Liver (tissue), 8 donors: ENCODE measurements at regions not wholly inside any gene's neighbourhood (a gene's known extent, or its start where the extent isn't known, plus 50 kb on each side); places are given as distances from the start of the nearest gene placed in this dataset.

Source experiments
- DNase-seq: peaks from one replicate; pipeline ENCODE4 v3.0.0-alpha.2; 2017; ENCODE audit warnings: low spot score
- H3K27ac ChIP-seq, 2 donors: one replicate each; pipeline ENCODE4 v1.7.0; 2013; ENCODE audit warnings: inconsistent platforms in 2 of 2, low read length in 2 of 2, control low read depth in 1 of 2, low read depth in 1 of 2, mild to moderate bottlenecking in 1 of 2
- H3K27me3 ChIP-seq, 4 donors: one replicate each; pipeline versions ENCODE4 v1.6.1 to v1.7.0; 2013; ENCODE audit warnings: low read length in 3 of 4, inconsistent platforms in 1 of 4, mild to moderate bottlenecking in 1 of 4, moderate library complexity in 1 of 4; ENCODE audit not compliant: control insufficient read depth in 4 of 4, insufficient read depth in 4 of 4
- H3K36me3 ChIP-seq, 4 donors: one replicate each; pipeline versions ENCODE4 v1.6.1 to v1.7.0; 2013; ENCODE audit warnings: low read length in 3 of 4, mild to moderate bottlenecking in 3 of 4, low read depth in 1 of 4, moderate library complexity in 1 of 4; ENCODE audit not compliant: control insufficient read depth in 4 of 4, insufficient read depth in 3 of 4
- H3K4me1 ChIP-seq, 4 donors: one replicate each; pipeline versions ENCODE4 v1.6.1 to v1.7.0; 2013; ENCODE audit warnings: low read length in 3 of 4, mild to moderate bottlenecking in 3 of 4, moderate library complexity in 1 of 4; ENCODE audit not compliant: control insufficient read depth in 4 of 4, insufficient read depth in 4 of 4
- H3K4me3 ChIP-seq, 3 donors: one replicate each; pipeline versions ENCODE4 v1.6.1 to v1.7.0; 2013; ENCODE audit warnings: low read length in 3 of 3, control low read depth in 1 of 3, low read depth in 1 of 3, mild to moderate bottlenecking in 1 of 3
- H3K9ac ChIP-seq, 2 donors: one replicate each; pipeline ENCODE4 v1.7.0; 2013; ENCODE audit warnings: low read length in 2 of 2, mild to moderate bottlenecking in 2 of 2, moderate library complexity in 2 of 2, control low read depth in 1 of 2, low read depth in 1 of 2
- H3K9me3 ChIP-seq, 4 donors: one replicate each; pipeline versions ENCODE4 v1.6.1 to v1.7.0; 2013; ENCODE audit warnings: low read length in 3 of 4; ENCODE audit not compliant: control insufficient read depth in 4 of 4
- EGR1 ChIP-seq, 2 donors: IDR thresholded peaks; 2 replicates each; pipeline ENCODE4 v1.6.1; 2016 to 2018; ENCODE audit warnings: antibody characterized with exemption in 2 of 2, low read depth in 2 of 2
- FOXA1 ChIP-seq: IDR thresholded peaks from 2 replicates; pipeline ENCODE4 v1.6.1; 2016; ENCODE audit warnings: antibody characterized with exemption
- FOXA2 ChIP-seq: IDR thresholded peaks from 2 replicates; pipeline ENCODE4 v1.6.1; 2016; ENCODE audit warnings: antibody characterized with exemption
- GABPA ChIP-seq, 2 donors: IDR thresholded peaks in 1 of 2; conservative IDR thresholded peaks in 1 of 2; 2 replicates each; pipeline ENCODE4 v1.6.1; 2016; ENCODE audit warnings: antibody characterized with exemption in 2 of 2, mild to moderate bottlenecking in 1 of 2, moderate library complexity in 1 of 2
- HNF4A ChIP-seq, 2 donors: conservative IDR thresholded peaks; 2 replicates each; pipeline ENCODE4 v1.6.1; 2016; ENCODE audit warnings: antibody characterized with exemption in 2 of 2, mild to moderate bottlenecking in 2 of 2
- HNF4G ChIP-seq: IDR thresholded peaks from 2 replicates; pipeline ENCODE4 v1.6.1; 2016; ENCODE audit warnings: antibody characterized with exemption
- JUND ChIP-seq, 2 donors: IDR thresholded peaks; 2 replicates each; pipeline ENCODE4 v1.6.1; 2016; ENCODE audit warnings: antibody characterized with exemption in 2 of 2
- NR2F2 ChIP-seq: IDR thresholded peaks from 2 replicates; pipeline ENCODE4 v1.6.1; 2016; ENCODE audit warnings: antibody characterized with exemption
- RAD21 ChIP-seq, 2 donors: IDR thresholded peaks; 2 replicates each; pipeline ENCODE4 v1.6.1; 2016; ENCODE audit warnings: antibody characterized with exemption in 2 of 2, mild to moderate bottlenecking in 2 of 2
- RXRA ChIP-seq, 2 donors: IDR thresholded peaks; 2 replicates each; pipeline ENCODE4 v1.6.1; 2017 to 2018; ENCODE audit warnings: antibody characterized with exemption in 2 of 2, mild to moderate bottlenecking in 1 of 2
- SP1 ChIP-seq: IDR thresholded peaks from 2 replicates; pipeline ENCODE4 v1.6.1; 2018; ENCODE audit warnings: antibody characterized with exemption, mild to moderate bottlenecking
- TAF1 ChIP-seq: conservative IDR thresholded peaks from 2 replicates; pipeline ENCODE4 v1.6.1; 2016; ENCODE audit warnings: antibody characterized with exemption, mild to moderate bottlenecking
- YY1 ChIP-seq: IDR thresholded peaks from 2 replicates; pipeline ENCODE4 v1.6.1; 2016; ENCODE audit warnings: antibody characterized with exemption, mild to moderate bottlenecking
- WGBS: extraction: QIAGEN DNeasy Blood & Tissue Kit; methylation state at CpG from one replicate; pipeline ENCODE4 v1.1.7; 2013; 5-methylcytosine and 5-hydroxymethylcytosine counted together
- TF ChIP-seq, protein P1 (sequence below): IDR thresholded peaks from 2 replicates; pipeline ENCODE4 v1.6.1; 2016; ENCODE audit warnings: antibody characterized with exemption
- TF ChIP-seq, protein P2 (sequence below): IDR thresholded peaks from 2 replicates; pipeline ENCODE4 v1.6.1; 2016; ENCODE audit warnings: antibody characterized with exemption
- TF ChIP-seq, protein P3 (sequence below): IDR thresholded peaks from 2 replicates; pipeline ENCODE4 v1.6.1; 2016; ENCODE audit warnings: antibody characterized with exemption, mild to moderate bottlenecking
- TF ChIP-seq, protein P4 (sequence below): IDR thresholded peaks from 2 replicates; pipeline ENCODE4 v1.6.1; 2016; ENCODE audit warnings: antibody characterized with exemption
- TF ChIP-seq, protein P5 (sequence below): fragments of 150-350 bp; IDR thresholded peaks from 2 replicates; pipeline ENCODE4 v1.5.1; 2017; ENCODE audit warnings: improper control_type of control experiment, low read depth, low read length; ENCODE audit not compliant: missing input control
- donor health status: healthy.
- donor health status: healthy.
- donor health status: healthy.
- donor health status: healthy.
- donor health status: healthy.

DNA sequence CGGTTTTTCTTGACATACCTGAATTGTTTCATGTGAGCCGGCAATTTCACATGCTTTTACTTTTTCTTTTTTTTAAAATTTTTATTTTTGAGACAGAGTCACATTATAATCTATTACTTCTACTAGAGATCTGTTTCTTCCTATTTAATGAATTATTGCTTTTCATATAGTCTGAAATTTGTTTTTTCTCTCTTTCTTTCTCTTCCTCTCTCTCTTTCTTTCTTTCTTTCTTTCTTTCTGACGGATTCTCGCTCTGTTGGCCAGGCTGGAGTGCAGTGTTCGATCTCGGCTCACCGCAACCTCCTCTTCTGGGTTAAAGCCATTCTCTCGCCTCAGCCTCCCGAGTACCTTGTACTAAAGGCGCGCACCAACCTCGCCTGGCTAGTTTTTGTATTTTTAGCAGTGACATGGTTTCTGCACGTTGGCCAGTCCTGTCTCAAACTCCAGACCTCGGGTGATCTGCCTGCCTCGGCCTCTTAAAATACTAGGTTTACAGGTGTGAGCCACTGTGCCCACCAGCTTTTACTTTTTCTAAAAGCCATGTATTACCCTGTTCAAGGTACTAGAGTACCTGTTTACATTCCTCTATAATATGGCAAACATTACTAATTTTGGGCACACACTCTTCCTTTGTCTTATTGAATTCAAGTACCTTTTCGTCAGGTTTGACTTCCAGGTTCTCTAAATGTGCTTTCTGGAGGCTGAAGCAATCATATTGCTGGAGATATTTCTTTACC, 86.5 kb upstream of the RHOU start:
- 54% methylated on average over 16 of the region's 16 CpGs for WGBS
- Histone ChIP-seq H3K4me1 (peaks cover 12 to 18% (median 14%) of the 10 kb centered on the region in 4 donors), H3K27ac (no peak overlapping the region), H3K36me3 (no peaks in the 10 kb centered on the region), H3K9ac (no peak overlapping the region), H3K4me3 (no peak overlapping the region), H3K27me3 (peaks cover 0 to 29% (median 8%) of the 10 kb centered on the region in 4 donors), H3K9me3 (no peaks in the 10 kb centered on the region)
- no peak for TF ChIP-seq SP1
- no peak for TF ChIP-seq HNF4A (conservative IDR thresholded peaks at IDR 0.05)
- no peak for TF ChIP-seq HNF4G
- TF ChIP-seq, protein P1, sequence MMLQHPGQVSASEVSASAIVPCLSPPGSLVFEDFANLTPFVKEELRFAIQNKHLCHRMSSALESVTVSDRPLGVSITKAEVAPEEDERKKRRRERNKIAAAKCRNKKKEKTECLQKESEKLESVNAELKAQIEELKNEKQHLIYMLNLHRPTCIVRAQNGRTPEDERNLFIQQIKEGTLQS = no peak
- no peak for TF ChIP-seq NR2F2
- no peak for TF ChIP-seq GABPA (IDR thresholded peaks at IDR 0.05 in 1 of 2, conservative IDR thresholded peaks at IDR 0.05 in 1 of 2)
- no peak for TF ChIP-seq TAF1
- TF ChIP-seq, protein P2, sequence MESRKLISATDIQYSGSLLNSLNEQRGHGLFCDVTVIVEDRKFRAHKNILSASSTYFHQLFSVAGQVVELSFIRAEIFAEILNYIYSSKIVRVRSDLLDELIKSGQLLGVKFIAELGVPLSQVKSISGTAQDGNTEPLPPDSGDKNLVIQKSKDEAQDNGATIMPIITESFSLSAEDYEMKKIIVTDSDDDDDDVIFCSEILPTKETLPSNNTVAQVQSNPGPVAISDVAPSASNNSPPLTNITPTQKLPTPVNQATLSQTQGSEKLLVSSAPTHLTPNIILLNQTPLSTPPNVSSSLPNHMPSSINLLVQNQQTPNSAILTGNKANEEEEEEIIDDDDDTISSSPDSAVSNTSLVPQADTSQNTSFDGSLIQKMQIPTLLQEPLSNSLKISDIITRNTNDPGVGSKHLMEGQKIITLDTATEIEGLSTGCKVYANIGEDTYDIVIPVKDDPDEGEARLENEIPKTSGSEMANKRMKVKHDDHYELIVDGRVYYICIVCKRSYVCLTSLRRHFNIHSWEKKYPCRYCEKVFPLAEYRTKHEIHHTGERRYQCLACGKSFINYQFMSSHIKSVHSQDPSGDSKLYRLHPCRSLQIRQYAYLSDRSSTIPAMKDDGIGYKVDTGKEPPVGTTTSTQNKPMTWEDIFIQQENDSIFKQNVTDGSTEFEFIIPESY = no peak
- TF ChIP-seq FOXA2 = no peak
- no peak for TF ChIP-seq JUND (IDR thresholded peaks at IDR 0.05)
- TF ChIP-seq FOXA1 = no peak
- TF ChIP-seq RXRA (IDR thresholded peaks at IDR 0.05) = no peak
- TF ChIP-seq, protein P3, sequence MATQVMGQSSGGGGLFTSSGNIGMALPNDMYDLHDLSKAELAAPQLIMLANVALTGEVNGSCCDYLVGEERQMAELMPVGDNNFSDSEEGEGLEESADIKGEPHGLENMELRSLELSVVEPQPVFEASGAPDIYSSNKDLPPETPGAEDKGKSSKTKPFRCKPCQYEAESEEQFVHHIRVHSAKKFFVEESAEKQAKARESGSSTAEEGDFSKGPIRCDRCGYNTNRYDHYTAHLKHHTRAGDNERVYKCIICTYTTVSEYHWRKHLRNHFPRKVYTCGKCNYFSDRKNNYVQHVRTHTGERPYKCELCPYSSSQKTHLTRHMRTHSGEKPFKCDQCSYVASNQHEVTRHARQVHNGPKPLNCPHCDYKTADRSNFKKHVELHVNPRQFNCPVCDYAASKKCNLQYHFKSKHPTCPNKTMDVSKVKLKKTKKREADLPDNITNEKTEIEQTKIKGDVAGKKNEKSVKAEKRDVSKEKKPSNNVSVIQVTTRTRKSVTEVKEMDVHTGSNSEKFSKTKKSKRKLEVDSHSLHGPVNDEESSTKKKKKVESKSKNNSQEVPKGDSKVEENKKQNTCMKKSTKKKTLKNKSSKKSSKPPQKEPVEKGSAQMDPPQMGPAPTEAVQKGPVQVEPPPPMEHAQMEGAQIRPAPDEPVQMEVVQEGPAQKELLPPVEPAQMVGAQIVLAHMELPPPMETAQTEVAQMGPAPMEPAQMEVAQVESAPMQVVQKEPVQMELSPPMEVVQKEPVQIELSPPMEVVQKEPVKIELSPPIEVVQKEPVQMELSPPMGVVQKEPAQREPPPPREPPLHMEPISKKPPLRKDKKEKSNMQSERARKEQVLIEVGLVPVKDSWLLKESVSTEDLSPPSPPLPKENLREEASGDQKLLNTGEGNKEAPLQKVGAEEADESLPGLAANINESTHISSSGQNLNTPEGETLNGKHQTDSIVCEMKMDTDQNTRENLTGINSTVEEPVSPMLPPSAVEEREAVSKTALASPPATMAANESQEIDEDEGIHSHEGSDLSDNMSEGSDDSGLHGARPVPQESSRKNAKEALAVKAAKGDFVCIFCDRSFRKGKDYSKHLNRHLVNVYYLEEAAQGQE = no peak
- no peak for TF ChIP-seq RAD21 (IDR thresholded peaks at IDR 0.05)
- TF ChIP-seq, protein P4, sequence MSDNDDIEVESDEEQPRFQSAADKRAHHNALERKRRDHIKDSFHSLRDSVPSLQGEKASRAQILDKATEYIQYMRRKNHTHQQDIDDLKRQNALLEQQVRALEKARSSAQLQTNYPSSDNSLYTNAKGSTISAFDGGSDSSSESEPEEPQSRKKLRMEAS = no peak
- TF ChIP-seq, protein P5, sequence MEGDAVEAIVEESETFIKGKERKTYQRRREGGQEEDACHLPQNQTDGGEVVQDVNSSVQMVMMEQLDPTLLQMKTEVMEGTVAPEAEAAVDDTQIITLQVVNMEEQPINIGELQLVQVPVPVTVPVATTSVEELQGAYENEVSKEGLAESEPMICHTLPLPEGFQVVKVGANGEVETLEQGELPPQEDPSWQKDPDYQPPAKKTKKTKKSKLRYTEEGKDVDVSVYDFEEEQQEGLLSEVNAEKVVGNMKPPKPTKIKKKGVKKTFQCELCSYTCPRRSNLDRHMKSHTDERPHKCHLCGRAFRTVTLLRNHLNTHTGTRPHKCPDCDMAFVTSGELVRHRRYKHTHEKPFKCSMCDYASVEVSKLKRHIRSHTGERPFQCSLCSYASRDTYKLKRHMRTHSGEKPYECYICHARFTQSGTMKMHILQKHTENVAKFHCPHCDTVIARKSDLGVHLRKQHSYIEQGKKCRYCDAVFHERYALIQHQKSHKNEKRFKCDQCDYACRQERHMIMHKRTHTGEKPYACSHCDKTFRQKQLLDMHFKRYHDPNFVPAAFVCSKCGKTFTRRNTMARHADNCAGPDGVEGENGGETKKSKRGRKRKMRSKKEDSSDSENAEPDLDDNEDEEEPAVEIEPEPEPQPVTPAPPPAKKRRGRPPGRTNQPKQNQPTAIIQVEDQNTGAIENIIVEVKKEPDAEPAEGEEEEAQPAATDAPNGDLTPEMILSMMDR = no peak
- TF ChIP-seq YY1 = no peak
- no peak for TF ChIP-seq EGR1 (IDR thresholded peaks at IDR 0.05; ENCODE audit: low read depth in 2 of 2)
- no peak for DNase-seq
